H1 (cell line): ENCODE measurements at regions not wholly inside any gene's neighbourhood (a gene's known extent, or its start where the extent isn't known, plus 50 kb on each side); places are given as distances from the start of the nearest gene placed in this dataset.

Source experiments
- CTCF ChIA-PET: fragments of 300-600 bp; sonication (Branson Sonifier 250); formaldehyde crosslinking; loops from one replicate; lab custom pipeline; 2021; ENCODE audit not compliant: partially characterized antibody; lab: Charles Lee
- POLR2A ChIA-PET: fragments of 300-600 bp; sonication (Branson Sonifier 250); formaldehyde crosslinking; loops from one replicate; lab custom pipeline; 2021; ENCODE audit warnings: inconsistent platforms; ENCODE audit not compliant: partially characterized antibody; lab: Charles Lee
- DNase-seq, 2 experiments: peaks; one replicate each; pipeline versions ENCODE4 v3.0.0 to v3.0.0-alpha.2; 2010 to 2022; ENCODE audit warnings: low spot score in 2 of 2, low read depth in 1 of 2, mixed read lengths in 1 of 2
- FAIRE-seq: peaks from 2 replicates; lab custom pipeline; 2011; peaks lifted over from hg19 to GRCh38; lab: Jason Lieb, UNC
- H2AFZ ChIP-seq: 2 replicates; pipeline ENCODE4 v1.8.1; 2012; ENCODE audit warnings: low read length, inconsistent platforms
- H2AK5ac ChIP-seq: 2 replicates; pipeline ENCODE4 v1.6.1; 2013; ENCODE audit warnings: low read depth, low read length
- H2BK120ac ChIP-seq: replicated peaks from 2 replicates; pipeline ENCODE3; 2013; ENCODE audit warnings: low read depth, low read length, inconsistent platforms
- H2BK12ac ChIP-seq: 2 replicates; pipeline ENCODE4 v1.6.1; 2013; ENCODE audit warnings: low read depth, low read length
- H2BK15ac ChIP-seq: 2 replicates; pipeline ENCODE4 v1.6.1; 2013; ENCODE audit warnings: low read length
- H2BK20ac ChIP-seq: 2 replicates; pipeline ENCODE4 v1.6.1; 2013; ENCODE audit warnings: low read length
- H2BK5ac ChIP-seq: 2 replicates; pipeline ENCODE4 v1.6.1; 2013; ENCODE audit warnings: low read depth, low read length
- H3K14ac ChIP-seq: 2 replicates; pipeline ENCODE4 v1.6.1; 2013; ENCODE audit warnings: inconsistent platforms; ENCODE audit not compliant: insufficient read length
- H3K18ac ChIP-seq: 2 replicates; pipeline ENCODE4 v1.6.1; 2013; ENCODE audit warnings: low read length; ENCODE audit errors: extremely low read depth
- H3K23ac ChIP-seq: 2 replicates; pipeline ENCODE4 v1.6.1; 2013; ENCODE audit warnings: inconsistent platforms; ENCODE audit not compliant: insufficient read length
- H3K23me2 ChIP-seq: 2 replicates; pipeline ENCODE4 v1.6.1; 2013; ENCODE audit warnings: low read depth, low read length
- H3K27ac ChIP-seq: 2 replicates; pipeline ENCODE4 v1.6.1; 2011; ENCODE audit warnings: low read depth, low read length, inconsistent platforms
- H3K27me3 ChIP-seq, 4 experiments: replicated peaks in 1 of 4; 1 replicate in 1 of 4; 2 replicates in 3 of 4; pipeline versions ENCODE4 v1.6.1 to v1.8.1; 2011 to 2013; ENCODE audit warnings: low read length in 3 of 4, mild to moderate bottlenecking in 3 of 4, inconsistent platforms in 2 of 4, mixed read lengths in 2 of 4, moderate library complexity in 1 of 4; ENCODE audit not compliant: control insufficient read depth in 3 of 4, insufficient read depth in 3 of 4; ENCODE audit errors: extremely low read depth in 1 of 4
- H3K36me3 ChIP-seq, 4 experiments: 2 replicates each; pipeline versions ENCODE4 v1.6.1 to v1.8.1; 2011 to 2013; ENCODE audit warnings: mild to moderate bottlenecking in 4 of 4, low read length in 3 of 4, moderate library complexity in 2 of 4, control low read depth in 1 of 4, inconsistent platforms in 1 of 4; ENCODE audit not compliant: insufficient read depth in 4 of 4, control insufficient read depth in 2 of 4
- H3K4ac ChIP-seq: replicated peaks from 2 replicates; pipeline ENCODE3; 2013; ENCODE audit warnings: low read length, low read depth, mixed read lengths, inconsistent platforms; ENCODE audit not compliant: insufficient read length
- H3K4me1 ChIP-seq, 4 experiments: replicated peaks in 1 of 4; 1 replicate in 1 of 4; 2 replicates in 3 of 4; pipeline versions ENCODE4 v1.6.1 to v1.8.1; 2011 to 2013; ENCODE audit warnings: low read length in 3 of 4, inconsistent platforms in 2 of 4, mixed read lengths in 1 of 4; ENCODE audit not compliant: insufficient read depth in 4 of 4, control insufficient read depth in 3 of 4
- H3K4me2 ChIP-seq, 2 experiments: 2 replicates each; pipeline versions ENCODE4 v1.6.1 to v1.8.1; 2011 to 2013; ENCODE audit warnings: low read depth in 2 of 2, low read length in 2 of 2, control low read depth in 1 of 2, inconsistent platforms in 1 of 2, mild to moderate bottlenecking in 1 of 2; ENCODE audit not compliant: insufficient read depth in 1 of 2
- H3K4me3 ChIP-seq, 4 experiments: fragments of 200-600, 300-600 bp in 1 of 4; sonication (generic), shearing (Covaris generic), sonication (Bioruptor Twin) in 1 of 4; 2 replicates each; pipeline versions ENCODE4 v1.5.1 to v1.8.1; 2011 to 2016; ENCODE audit warnings: low read length in 4 of 4, low read depth in 3 of 4, control low read depth in 2 of 4, inconsistent platforms in 2 of 4, mild to moderate bottlenecking in 2 of 4, mixed read lengths in 1 of 4, moderate library complexity in 1 of 4; ENCODE audit not compliant: insufficient read depth in 2 of 4; ENCODE audit errors: extremely low read depth in 1 of 4
- H3K56ac ChIP-seq: replicated peaks from 2 replicates; pipeline ENCODE3; 2013; ENCODE audit warnings: low read depth, mild to moderate bottlenecking, mixed read lengths, low read length, inconsistent platforms; ENCODE audit not compliant: insufficient read length
- H3K79me1 ChIP-seq: 2 replicates; pipeline ENCODE4 v1.6.1; 2013; ENCODE audit warnings: low read depth, low read length, control low read depth
- H3K79me2 ChIP-seq, 2 experiments: 2 replicates each; pipeline versions ENCODE4 v1.6.1 to v1.8.1; 2012 to 2013; ENCODE audit warnings: low read length in 2 of 2, mild to moderate bottlenecking in 2 of 2, inconsistent platforms in 1 of 2; ENCODE audit not compliant: insufficient read depth in 2 of 2, control insufficient read depth in 1 of 2
- H3K9ac ChIP-seq, 4 experiments: replicated peaks in 1 of 4; 1 replicate in 1 of 4; 2 replicates in 3 of 4; pipeline versions ENCODE4 v1.6.1 to v1.8.1; 2011 to 2013; ENCODE audit warnings: low read depth in 3 of 4, low read length in 3 of 4, control low read depth in 2 of 4, mild to moderate bottlenecking in 2 of 4, moderate library complexity in 2 of 4, inconsistent platforms in 1 of 4; ENCODE audit errors: extremely low read depth in 1 of 4
- H3K9me3 ChIP-seq, 2 experiments: 2 replicates each; pipeline versions ENCODE4 v1.6.1 to v1.8.1; 2012 to 2013; ENCODE audit warnings: mild to moderate bottlenecking in 2 of 2, moderate library complexity in 2 of 2, control low read depth in 1 of 2, inconsistent platforms in 1 of 2, low read depth in 1 of 2, low read length in 1 of 2, mixed read lengths in 1 of 2; ENCODE audit not compliant: insufficient read depth in 2 of 2
- H4K20me1 ChIP-seq, 2 experiments: replicated peaks in 1 of 2; 2 replicates each; pipeline versions ENCODE3 to v1.8.1; 2011 to 2013; ENCODE audit warnings: inconsistent platforms in 2 of 2, low read length in 2 of 2, mild to moderate bottlenecking in 1 of 2; ENCODE audit not compliant: insufficient read depth in 2 of 2, control insufficient read depth in 1 of 2
- H4K5ac ChIP-seq: 2 replicates; pipeline ENCODE4 v1.6.1; 2013; ENCODE audit warnings: low read length, low read depth, mixed read lengths, inconsistent platforms; ENCODE audit not compliant: insufficient read length
- H4K8ac ChIP-seq: 2 replicates; pipeline ENCODE4 v1.8.0; 2013; ENCODE audit warnings: mild to moderate bottlenecking, moderate library complexity, low read length, inconsistent platforms; ENCODE audit not compliant: insufficient read depth; ENCODE audit errors: extremely low read depth
- H4K91ac ChIP-seq: replicated peaks from 2 replicates; pipeline ENCODE3; 2013; ENCODE audit warnings: low read length, mixed read lengths, inconsistent platforms; ENCODE audit not compliant: insufficient read length
- CEBPB ChIP-seq: IDR thresholded peaks from 2 replicates; pipeline ENCODE4 v1.6.1; 2012; ENCODE audit warnings: low read depth, low read length
- CTBP2 ChIP-seq: IDR thresholded peaks from 2 replicates; pipeline ENCODE4 v1.7.0; 2011; ENCODE audit warnings: borderline replicate concordance, mild to moderate bottlenecking, moderate library complexity, mixed read lengths, low read length; ENCODE audit not compliant: insufficient read depth, insufficient read length
- GABPA ChIP-seq: IDR thresholded peaks from 2 replicates; pipeline ENCODE4 v1.6.1; 2011; ENCODE audit warnings: mild to moderate bottlenecking, low read length, moderate library complexity, borderline replicate concordance; ENCODE audit not compliant: insufficient read depth
- KDM5A ChIP-seq: fragments of 200-600 bp; IDR thresholded peaks from 2 replicates; pipeline ENCODE4 v1.7.1; 2012; ENCODE audit warnings: mild to moderate bottlenecking, low read length, inconsistent platforms, mixed read lengths
- RAD21 ChIP-seq, 2 experiments: IDR thresholded peaks in 1 of 2; conservative IDR thresholded peaks in 1 of 2; 2 replicates each; pipeline ENCODE4 v1.6.1; 2011; ENCODE audit warnings: low read depth in 2 of 2, low read length in 2 of 2, improper control_type of control experiment in 1 of 2, inconsistent platforms in 1 of 2, mild to moderate bottlenecking in 1 of 2, moderate library complexity in 1 of 2
- SP1 ChIP-seq: IDR thresholded peaks from 2 replicates; pipeline ENCODE4 v1.6.1; 2011; ENCODE audit warnings: low read depth, low read length
- SRF ChIP-seq: IDR thresholded peaks from 2 replicates; pipeline ENCODE4 v1.6.1; 2011; ENCODE audit warnings: mild to moderate bottlenecking, low read depth, low read length, moderate library complexity
- YY1 ChIP-seq: IDR thresholded peaks from 2 replicates; pipeline ENCODE4 v1.6.1; 2011; ENCODE audit warnings: low read depth, mild to moderate bottlenecking, low read length
- WGBS, 2 experiments: shearing (Covaris generic) in 1 of 2; methylation state at CpG; one replicate each; pipeline versions ENCODE4 v1.1.6 to v1.1.7; 2013 to 2015; ENCODE audit warnings: low lambda C conversion rate in 2 of 2, mixed read lengths in 2 of 2, inconsistent platforms in 1 of 2, low coverage in 1 of 2, missing lambda C conversion rate in 1 of 2; ENCODE audit not compliant: insufficient replicate concordance in 2 of 2, insufficient coverage in 1 of 2, insufficient read length in 1 of 2; ENCODE audit errors: extremely low coverage in 1 of 2, missing lambda C conversion rate in 1 of 2; 5-methylcytosine and 5-hydroxymethylcytosine counted together

DNA sequence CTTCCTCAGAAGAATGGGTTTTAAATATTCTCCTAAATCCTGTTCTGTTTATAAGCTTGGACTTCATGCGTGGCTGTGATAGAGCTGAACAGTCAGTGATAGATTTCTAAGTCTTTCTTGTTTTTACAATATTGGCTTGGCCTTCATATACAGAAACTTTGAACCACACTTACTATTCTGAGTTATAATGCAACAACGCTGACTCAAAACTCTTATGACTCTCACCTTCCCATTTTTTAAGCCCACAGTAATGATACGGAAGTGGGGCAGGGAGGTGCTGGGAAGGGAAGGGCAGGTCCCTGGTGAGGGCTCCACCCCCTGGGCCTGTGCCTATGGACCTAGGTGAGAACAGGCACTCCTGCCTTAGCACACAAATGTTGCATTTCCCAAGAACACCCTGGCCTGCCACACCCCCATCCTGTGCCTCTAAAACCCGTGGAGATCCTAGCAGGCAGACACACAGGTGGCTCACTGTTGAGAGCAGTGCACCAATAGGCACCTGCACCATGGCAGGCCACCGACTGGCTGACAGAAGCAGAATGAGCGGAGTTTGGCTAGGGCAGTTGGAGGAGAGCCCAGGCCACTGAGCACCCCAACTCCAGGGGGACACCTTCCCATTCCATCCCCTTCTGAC lies 376.7 kb downstream of the GABRG2 start:
- CTCF ChIA-PET, result interaction anchor here (0.6 to 1.0 kb wide), 2 partner anchors 66 to 643 kb away, joined by 3 read pairs; no protein-coding TSS in a partner anchor
- Histone ChIP-seq H4K91ac (no peak overlapping the region), H3K18ac (no peak overlapping the region), H3K79me1 (no peaks in the 10 kb centered on the region), H2BK5ac (no peak overlapping the region), H3K4me3 (no peak overlapping the region), H3K23ac (no peak overlapping the region), H2AK5ac (no peak overlapping the region), H2BK15ac (no peak overlapping the region), H2AFZ (no peak overlapping the region; the same call in 1 of the 2 replicates), H3K14ac (no peak overlapping the region), H3K4me2 (no peak overlapping the region), H2BK12ac (no peak overlapping the region), H3K4me1 (no peaks in the 10 kb centered on the region), H3K27ac (no peak overlapping the region), H2BK120ac (no peak overlapping the region), H3K23me2 (no peaks in the 10 kb centered on the region), H4K5ac (no peak overlapping the region), H2BK20ac (no peak overlapping the region), H3K36me3 (no peaks in the 10 kb centered on the region), H4K20me1 (no peaks in the 10 kb centered on the region), H3K56ac (no peak overlapping the region), H3K79me2 (no peaks in the 10 kb centered on the region), H3K27me3 (no peaks in the 10 kb centered on the region), H3K4ac (no peak overlapping the region), H3K9ac (no peak overlapping the region), H4K8ac (no peak overlapping the region), H3K9me3 (no peaks in the 10 kb centered on the region)
- FAIRE-seq, result no peak
- 95% methylated on average over 6 of the region's 6 CpGs; no CpG with 5 or more reads in 1 of the 2 experiments for WGBS, 2 experiments
- no peak for DNase-seq
- POLR2A ChIA-PET, result no interaction called here
- no peak for TF ChIP-seq CTBP2
- TF ChIP-seq GABPA, result no peak
- TF ChIP-seq KDM5A, result no peak
- TF ChIP-seq SRF, result no peak
- TF ChIP-seq CEBPB, result no peak
- no peak for TF ChIP-seq YY1
- TF ChIP-seq RAD21 (IDR thresholded peaks at IDR 0.05 in 1 of 2, conservative IDR thresholded peaks at IDR 0.05 in 1 of 2; ENCODE audit: low read depth in 2 of 2, low read length in 2 of 2), result no peak
- no peak for TF ChIP-seq SP1
